Thyroid gland (tissue), 4 donors: ENCODE measurements at regions not wholly inside any gene's neighbourhood (a gene's known extent, or its start where the extent isn't known, plus 50 kb on each side); places are given as distances from the start of the nearest gene placed in this dataset.

Experiments used
- CTCF ChIP-seq, 6 experiments: fragments of 200-600 bp in 3 of 6; fragments of 450-650 bp in 3 of 6; sonication (generic) in 3 of 6; IDR thresholded peaks; one replicate each; pipeline ENCODE4 v1.5.1; 2016 to 2019; ENCODE audit warnings: antibody characterized with exemption in 6 of 6, mild to moderate bottlenecking in 2 of 6, inconsistent platforms in 1 of 6, moderate library complexity in 1 of 6
- POLR2A ChIP-seq, 2 donors: fragments of 450-650 bp; IDR thresholded peaks; one replicate each; pipeline ENCODE4 v1.6.1; 2017; ENCODE audit warnings: antibody characterized with exemption in 2 of 2, mild to moderate bottlenecking in 2 of 2, moderate library complexity in 1 of 2

DNA sequence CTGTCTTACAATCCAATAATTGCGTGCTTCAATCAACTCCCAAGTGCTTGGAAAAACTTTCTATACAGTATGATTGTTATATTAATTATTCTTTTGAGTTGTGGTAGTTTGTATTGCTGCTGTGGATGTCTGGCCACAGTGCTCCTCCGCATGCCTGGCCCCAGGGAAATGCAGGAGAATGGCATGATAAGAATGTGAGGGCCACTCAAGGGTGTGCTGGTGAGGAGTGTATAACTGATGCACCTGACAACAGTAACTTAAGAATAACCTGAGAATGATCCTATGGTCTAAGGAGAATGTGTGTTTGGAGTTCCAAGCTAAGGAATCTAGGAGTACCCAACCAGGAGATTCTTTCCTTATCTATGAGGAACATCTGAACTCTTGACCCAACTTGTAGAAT lies 152.9 kb upstream of the APC start:
- TF ChIP-seq CTCF (IDR thresholded peaks at IDR 0.05) (no peak), POLR2A (IDR thresholded peaks at IDR 0.05) (no peak)
